ENCODE measurements at regions not wholly inside any gene's neighbourhood (a gene's known extent, or its start where the extent isn't known, plus 50 kb on each side); places are given as distances from the start of the nearest gene placed in this dataset.

DNA sequence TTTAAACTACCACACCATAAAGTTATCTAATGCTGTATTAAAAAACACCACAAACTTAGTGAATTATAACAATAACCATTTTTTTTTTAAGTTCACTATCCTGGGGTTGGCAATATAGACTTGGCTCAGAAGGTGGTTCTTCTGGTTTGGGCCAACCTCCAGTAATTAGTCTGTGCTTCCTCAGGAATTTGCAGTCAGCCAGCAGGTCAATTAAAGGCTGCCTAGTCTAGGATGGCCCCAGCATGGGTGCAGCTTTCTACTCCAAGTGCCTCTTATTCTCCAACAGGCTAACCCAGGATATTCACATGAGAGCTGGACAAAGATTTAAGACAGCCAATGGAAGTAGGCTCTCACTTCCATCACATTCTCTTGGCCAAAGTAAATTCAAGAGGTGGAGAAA lies 379.1 kb upstream of the FIGN start:
- TF ChIP-seq, protein P1, sequence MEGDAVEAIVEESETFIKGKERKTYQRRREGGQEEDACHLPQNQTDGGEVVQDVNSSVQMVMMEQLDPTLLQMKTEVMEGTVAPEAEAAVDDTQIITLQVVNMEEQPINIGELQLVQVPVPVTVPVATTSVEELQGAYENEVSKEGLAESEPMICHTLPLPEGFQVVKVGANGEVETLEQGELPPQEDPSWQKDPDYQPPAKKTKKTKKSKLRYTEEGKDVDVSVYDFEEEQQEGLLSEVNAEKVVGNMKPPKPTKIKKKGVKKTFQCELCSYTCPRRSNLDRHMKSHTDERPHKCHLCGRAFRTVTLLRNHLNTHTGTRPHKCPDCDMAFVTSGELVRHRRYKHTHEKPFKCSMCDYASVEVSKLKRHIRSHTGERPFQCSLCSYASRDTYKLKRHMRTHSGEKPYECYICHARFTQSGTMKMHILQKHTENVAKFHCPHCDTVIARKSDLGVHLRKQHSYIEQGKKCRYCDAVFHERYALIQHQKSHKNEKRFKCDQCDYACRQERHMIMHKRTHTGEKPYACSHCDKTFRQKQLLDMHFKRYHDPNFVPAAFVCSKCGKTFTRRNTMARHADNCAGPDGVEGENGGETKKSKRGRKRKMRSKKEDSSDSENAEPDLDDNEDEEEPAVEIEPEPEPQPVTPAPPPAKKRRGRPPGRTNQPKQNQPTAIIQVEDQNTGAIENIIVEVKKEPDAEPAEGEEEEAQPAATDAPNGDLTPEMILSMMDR (IDR thresholded peaks at IDR 0.05; ENCODE audit: extremely low read depth, missing control alignments): no peak
- DNase-seq (ENCODE audit: low spot score): no peak

DNA sequence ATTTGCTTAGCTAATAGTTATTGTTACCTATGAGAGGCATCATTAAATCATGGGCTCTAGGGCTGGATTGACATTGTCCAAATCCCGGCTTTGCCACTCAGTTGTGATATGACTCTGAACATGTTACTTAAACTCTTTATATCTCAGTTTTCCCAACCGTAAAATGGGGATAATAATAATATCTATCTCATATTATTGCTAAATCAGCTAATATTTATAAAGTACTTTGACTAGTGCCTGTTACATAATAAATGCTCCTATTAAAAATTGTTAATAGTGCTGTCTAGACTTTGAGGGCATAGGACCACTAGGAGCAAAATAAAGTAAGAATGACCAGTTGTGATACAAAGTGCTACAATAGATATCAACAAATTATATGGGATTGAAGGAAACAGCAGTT lies 376.3 kb upstream of the FIGN start:
- no peak for DNase-seq (ENCODE audit: low spot score)
- TF ChIP-seq, protein P1 (IDR thresholded peaks at IDR 0.05; ENCODE audit: extremely low read depth, missing control alignments): no peak

DNA sequence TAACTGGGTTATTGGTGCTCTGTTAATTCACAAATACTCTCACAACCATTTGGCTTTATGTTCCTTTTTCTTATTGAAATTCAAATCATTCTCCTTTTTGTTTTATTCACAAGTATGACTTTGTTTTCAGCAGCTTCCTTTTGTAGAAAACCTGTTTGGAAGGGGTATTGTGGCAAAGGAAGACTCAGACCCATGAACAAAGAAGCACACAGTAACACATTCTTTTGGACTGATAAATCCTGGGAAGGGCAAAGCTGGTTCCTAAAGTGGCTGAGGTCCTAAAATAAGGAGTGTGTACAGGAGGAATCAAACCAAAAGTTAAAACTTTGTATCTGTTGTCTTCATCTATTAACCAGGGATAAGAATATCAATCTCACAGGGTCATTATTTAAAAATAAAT lies 374.7 kb upstream of the FIGN start:
- DNase-seq (ENCODE audit: low spot score): no peak
- TF ChIP-seq, protein P1 (IDR thresholded peaks at IDR 0.05; ENCODE audit: extremely low read depth, missing control alignments): no peak

DNA sequence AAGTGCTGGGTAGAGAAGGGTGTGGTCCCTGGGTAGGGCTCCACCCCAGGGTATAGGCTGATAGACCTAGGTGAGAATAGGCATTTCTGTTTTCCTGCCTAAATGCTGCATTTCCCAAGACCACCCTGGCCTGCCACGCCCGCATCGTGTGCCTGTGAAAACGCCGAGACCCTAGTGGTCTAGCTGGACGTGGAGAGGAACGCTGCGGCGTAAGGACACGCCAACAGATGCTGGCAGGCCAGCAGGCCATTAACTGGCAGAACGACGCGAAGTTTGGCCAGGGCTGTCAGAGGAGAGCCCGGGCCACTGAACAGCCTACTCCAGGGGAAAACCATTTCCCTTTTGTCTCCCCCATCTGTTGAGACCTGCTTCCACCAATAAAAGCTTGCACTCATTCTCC lies 373.2 kb upstream of the FIGN start:
- TF ChIP-seq, protein P1 (IDR thresholded peaks at IDR 0.05; ENCODE audit: extremely low read depth, missing control alignments): no peak
- DNase-seq (ENCODE audit: low spot score): no peak

DNA sequence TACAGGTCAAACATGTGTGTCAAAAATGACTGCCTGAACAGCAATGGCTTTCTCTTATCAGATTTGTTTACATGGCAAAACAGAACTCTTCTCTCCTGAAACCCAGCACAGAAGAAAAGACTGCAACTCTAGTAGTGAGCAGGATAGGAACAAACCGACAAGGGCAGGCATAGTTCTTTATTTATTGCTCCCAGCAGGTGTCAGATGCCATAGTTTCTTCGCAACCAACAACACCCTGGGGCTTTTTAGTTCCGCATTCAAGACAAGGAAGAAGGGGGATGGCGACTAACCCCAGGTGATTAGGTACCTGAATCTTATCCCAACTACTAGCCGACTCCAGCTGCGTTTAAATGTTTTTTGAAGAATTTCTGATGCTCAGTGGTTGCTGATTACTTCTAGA lies 367.5 kb upstream of the FIGN start:
- TF ChIP-seq, protein P1 (IDR thresholded peaks at IDR 0.05; ENCODE audit: extremely low read depth, missing control alignments): no peak
- DNase-seq (ENCODE audit: low spot score): no peak

DNA sequence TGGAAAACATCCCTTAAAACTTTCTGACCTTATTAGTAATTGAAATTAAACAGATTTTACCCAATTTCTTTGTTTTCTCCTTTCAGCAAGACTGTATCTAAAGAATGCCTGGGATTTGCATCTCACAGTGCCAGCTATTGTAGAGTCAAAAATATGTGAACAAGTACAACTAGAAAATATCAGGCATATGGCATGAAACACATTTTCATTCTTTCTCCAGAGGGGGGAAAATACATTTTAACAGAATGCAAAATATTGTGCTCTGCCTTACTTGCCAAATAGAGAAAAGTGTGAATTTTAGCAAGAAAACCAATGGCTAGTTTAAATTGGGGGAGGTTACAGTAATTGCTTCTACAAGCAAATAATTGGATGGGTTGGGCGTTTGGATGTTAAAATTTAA lies 366.6 kb upstream of the FIGN start:
- DNase-seq (ENCODE audit: low spot score): no peak
- TF ChIP-seq, protein P1 (IDR thresholded peaks at IDR 0.05; ENCODE audit: extremely low read depth, missing control alignments): no peak

DNA sequence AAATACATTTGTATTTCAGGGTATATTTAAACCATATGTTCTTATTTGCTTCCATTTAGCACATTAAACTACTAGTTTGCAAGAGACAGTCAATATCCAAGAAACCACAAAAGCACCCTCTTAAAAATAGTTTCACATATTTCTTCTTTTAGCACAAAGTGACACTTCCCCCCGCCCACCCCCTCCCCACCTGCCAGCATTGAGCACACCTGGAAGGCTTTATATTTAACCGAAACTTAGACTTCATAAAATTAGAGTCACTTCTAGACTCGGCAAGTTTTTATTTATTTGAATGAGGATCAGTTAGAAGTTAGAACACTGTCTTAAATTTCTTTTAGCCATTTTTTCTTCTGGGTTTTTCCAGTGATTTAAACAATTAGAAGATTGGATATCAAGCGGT lies 355.9 kb upstream of the FIGN start:
- DNase-seq (ENCODE audit: low spot score): no peak
- TF ChIP-seq, protein P1 (IDR thresholded peaks at IDR 0.05; ENCODE audit: extremely low read depth, missing control alignments): no peak

Data from GM20000 (cell line).